ENCODE measurements at regions not wholly inside any gene's neighbourhood (a gene's known extent, or its start where the extent isn't known, plus 50 kb on each side); places are given as distances from the start of the nearest gene placed in this dataset.

DNA sequence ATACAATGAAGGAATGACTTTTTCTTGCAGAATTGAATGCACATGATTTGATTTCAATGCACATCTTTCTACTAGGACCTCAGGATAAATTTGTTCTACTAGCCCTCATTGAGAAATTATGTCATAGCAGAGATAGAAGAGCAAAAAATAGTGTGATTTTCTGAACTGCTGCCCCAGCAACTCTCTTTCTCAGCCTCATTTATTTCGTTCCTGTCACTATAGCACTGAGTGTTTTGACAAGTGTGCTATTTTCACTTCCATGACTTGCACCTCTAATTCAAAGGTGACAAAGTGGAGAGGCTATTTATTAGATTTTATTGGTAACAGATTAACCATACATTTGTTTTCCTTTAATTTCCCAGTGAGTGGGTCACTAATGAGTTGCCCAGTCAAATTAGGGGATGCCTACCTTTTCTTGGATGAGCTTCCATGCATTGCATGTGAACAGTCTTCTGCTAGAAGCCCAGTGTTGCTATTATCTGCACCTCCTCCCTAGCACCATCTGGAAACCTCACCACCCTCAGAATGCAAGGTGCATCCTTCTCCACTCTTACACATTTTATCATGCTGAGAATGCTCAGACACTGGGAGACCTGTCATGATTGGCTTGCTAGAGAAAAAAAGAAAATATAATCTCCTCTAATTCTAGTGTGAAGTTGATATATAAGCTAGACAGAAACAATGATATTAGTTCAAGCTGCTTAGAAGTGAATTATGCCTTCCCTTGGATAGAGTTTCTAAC lies 119.6 kb upstream of the CTTNBP2 start:
- TF ChIP-seq, protein P1, sequence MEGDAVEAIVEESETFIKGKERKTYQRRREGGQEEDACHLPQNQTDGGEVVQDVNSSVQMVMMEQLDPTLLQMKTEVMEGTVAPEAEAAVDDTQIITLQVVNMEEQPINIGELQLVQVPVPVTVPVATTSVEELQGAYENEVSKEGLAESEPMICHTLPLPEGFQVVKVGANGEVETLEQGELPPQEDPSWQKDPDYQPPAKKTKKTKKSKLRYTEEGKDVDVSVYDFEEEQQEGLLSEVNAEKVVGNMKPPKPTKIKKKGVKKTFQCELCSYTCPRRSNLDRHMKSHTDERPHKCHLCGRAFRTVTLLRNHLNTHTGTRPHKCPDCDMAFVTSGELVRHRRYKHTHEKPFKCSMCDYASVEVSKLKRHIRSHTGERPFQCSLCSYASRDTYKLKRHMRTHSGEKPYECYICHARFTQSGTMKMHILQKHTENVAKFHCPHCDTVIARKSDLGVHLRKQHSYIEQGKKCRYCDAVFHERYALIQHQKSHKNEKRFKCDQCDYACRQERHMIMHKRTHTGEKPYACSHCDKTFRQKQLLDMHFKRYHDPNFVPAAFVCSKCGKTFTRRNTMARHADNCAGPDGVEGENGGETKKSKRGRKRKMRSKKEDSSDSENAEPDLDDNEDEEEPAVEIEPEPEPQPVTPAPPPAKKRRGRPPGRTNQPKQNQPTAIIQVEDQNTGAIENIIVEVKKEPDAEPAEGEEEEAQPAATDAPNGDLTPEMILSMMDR (IDR thresholded peaks at IDR 0.05): no peak
- no peak for TF ChIP-seq POLR2A (IDR thresholded peaks at IDR 0.05)
